IMR-90 (cell line): ENCODE measurements at regions not wholly inside any gene's neighbourhood (a gene's known extent, or its start where the extent isn't known, plus 50 kb on each side); places are given as distances from the start of the nearest gene placed in this dataset.

Experiments used
- CTCF ChIP-seq: conservative IDR thresholded peaks from 2 replicates; pipeline ENCODE4 v1.5.1; 2012; ENCODE audit warnings: mild to moderate bottlenecking, low read depth, low read length, improper control_type of control experiment
- POLR2A ChIP-seq: IDR thresholded peaks from 2 replicates; pipeline ENCODE4 v1.6.1; 2012; ENCODE audit warnings: mild to moderate bottlenecking, low read depth, low read length

- TF ChIP-seq CTCF = no peak
- TF ChIP-seq POLR2A = no peak
Observed at GRCh38 chr4:33088713-33089112, 2368.5 kb downstream of the PCDH7 start.
